Dendritic cell treated with granulocyte-macrophage colony-stimulating factor and Interleukin-4, amounts not matched to agents 40 ng/mL and 50 ng/mL, for 4 days (primary cell): ENCODE measurements at regions not wholly inside any gene's neighbourhood (a gene's known extent, or its start where the extent isn't known, plus 50 kb on each side); places are given as distances from the start of the nearest gene placed in this dataset.

Source experiments
- H3K27ac Mint-ChIP-seq: one replicate; pipeline ENCODE4 v1.8.0; 2022; ENCODE audit warnings: mild to moderate bottlenecking, mixed read lengths
- H3K27me3 Mint-ChIP-seq: one replicate; pipeline ENCODE4 v1.8.0; 2022; ENCODE audit warnings: mild to moderate bottlenecking, mixed read lengths
- H3K36me3 Mint-ChIP-seq: one replicate; pipeline ENCODE4 v1.8.0; 2022; ENCODE audit warnings: low read depth, mixed read lengths
- H3K4me1 Mint-ChIP-seq: one replicate; pipeline ENCODE4 v1.8.0; 2022; ENCODE audit warnings: low read depth, mixed read lengths
- H3K4me3 Mint-ChIP-seq: one replicate; pipeline ENCODE4 v1.8.0; 2022; ENCODE audit warnings: mild to moderate bottlenecking, moderate library complexity, mixed read lengths
- H3K9me3 Mint-ChIP-seq: one replicate; pipeline ENCODE4 v1.8.0; 2022; ENCODE audit warnings: mixed read lengths
- intact Hi-C: fragments of 100-400 bp; cut with micrococcal nuclease; formaldehyde crosslinking; loops from one replicate; pipeline ENCODE4 v1.15.0; 2022

GRCh38 chr1:195606483-195606882 is 1001.8 kb downstream of the KCNT2 start:
- Mint-ChIP-seq H3K9me3 (peaks cover 44% of the 10 kb centered on the region), H3K4me3 (no peak overlapping the region), H3K4me1 (no peaks in the 10 kb centered on the region), H3K36me3 (no peaks in the 10 kb centered on the region), H3K27me3 (no peaks in the 10 kb centered on the region), H3K27ac (no peak overlapping the region)
- intact Hi-C loops = no loop called here

GRCh38 chr1:195604287-195604686 is 1004.0 kb downstream of the KCNT2 start:
- Mint-ChIP-seq H3K4me1 (no peaks in the 10 kb centered on the region), H3K27ac (no peak overlapping the region), H3K36me3 (no peaks in the 10 kb centered on the region), H3K9me3 (peaks cover 60% of the 10 kb centered on the region), H3K27me3 (no peaks in the 10 kb centered on the region), H3K4me3 (no peak overlapping the region)
- intact Hi-C loops = no loop called here

- Mint-ChIP-seq H3K27me3 (no peaks in the 10 kb centered on the region), H3K9me3 (peaks cover 28% of the 10 kb centered on the region), H3K36me3 (no peaks in the 10 kb centered on the region), H3K4me3 (no peak overlapping the region), H3K27ac (no peak overlapping the region), H3K4me1 (no peaks in the 10 kb centered on the region)
- intact Hi-C loops = no loop called here
Measured at GRCh38 chr1:195597891-195598290, 1010.3 kb downstream of the KCNT2 start.

GRCh38 chr1:195594773-195595172 is 1013.5 kb downstream of the KCNT2 start:
- Mint-ChIP-seq H3K9me3 (peaks cover 18% of the 10 kb centered on the region), H3K4me1 (no peaks in the 10 kb centered on the region), H3K4me3 (no peak overlapping the region), H3K36me3 (no peaks in the 10 kb centered on the region), H3K27ac (no peak overlapping the region), H3K27me3 (no peaks in the 10 kb centered on the region)
- intact Hi-C loops = no loop called here

GRCh38 chr1:195594322-195594721 is 1013.9 kb downstream of the KCNT2 start:
- Mint-ChIP-seq H3K4me3 (no peak overlapping the region), H3K27ac (no peak overlapping the region), H3K9me3 (peaks cover 17% of the 10 kb centered on the region), H3K36me3 (no peaks in the 10 kb centered on the region), H3K4me1 (no peaks in the 10 kb centered on the region), H3K27me3 (no peaks in the 10 kb centered on the region)
- intact Hi-C loops = no loop called here

GRCh38 chr1:195591917-195592672 is 1016.1 kb downstream of the KCNT2 start:
- intact Hi-C loops = no loop called here
- no peaks in the 10 kb centered on the region for H3K27me3 Mint-ChIP-seq

GRCh38 chr1:195590649-195591048 is 1017.6 kb downstream of the KCNT2 start:
- Mint-ChIP-seq H3K36me3 (no peaks in the 10 kb centered on the region), H3K27ac (no peak overlapping the region), H3K27me3 (no peaks in the 10 kb centered on the region), H3K9me3 (peaks cover 45% of the 10 kb centered on the region), H3K4me3 (no peak overlapping the region), H3K4me1 (no peaks in the 10 kb centered on the region)
- intact Hi-C loops = no loop called here

More at GRCh38 chr1:195591917-195592672, 1016.1 kb downstream of the KCNT2 start:
- H3K4me1 Mint-ChIP-seq = no peaks in the 10 kb centered on the region
- no peak overlapping the region for H3K27ac Mint-ChIP-seq
- H3K9me3 Mint-ChIP-seq = peaks cover 35% of the 10 kb centered on the region
- no peak overlapping the region for H3K4me3 Mint-ChIP-seq
- no peaks in the 10 kb centered on the region for H3K36me3 Mint-ChIP-seq

GRCh38 chr1:195584870-195585624 is 1023.2 kb downstream of the KCNT2 start:
- intact Hi-C loops = no loop called here
- H3K4me3 Mint-ChIP-seq = no peak overlapping the region
- no peaks in the 10 kb centered on the region for H3K4me1 Mint-ChIP-seq
- H3K9me3 Mint-ChIP-seq = peaks cover 44% of the 10 kb centered on the region
- H3K27ac Mint-ChIP-seq = no peak overlapping the region
- no peaks in the 10 kb centered on the region for H3K27me3 Mint-ChIP-seq
- H3K36me3 Mint-ChIP-seq = no peaks in the 10 kb centered on the region

- Mint-ChIP-seq H3K4me3 (no peak overlapping the region), H3K4me1 (no peaks in the 10 kb centered on the region), H3K36me3 (no peaks in the 10 kb centered on the region), H3K27me3 (no peaks in the 10 kb centered on the region), H3K9me3 (peaks cover 12% of the 10 kb centered on the region), H3K27ac (no peak overlapping the region)
- intact Hi-C loops = no loop called here
Measured at GRCh38 chr1:195580988-195581387, 1027.3 kb downstream of the KCNT2 start.

- intact Hi-C loops = no loop called here
- no peaks in the 10 kb centered on the region for H3K4me1 Mint-ChIP-seq
- H3K36me3 Mint-ChIP-seq = no peaks in the 10 kb centered on the region
- no peak overlapping the region for H3K27ac Mint-ChIP-seq
- H3K9me3 Mint-ChIP-seq = no peaks in the 10 kb centered on the region
- H3K4me3 Mint-ChIP-seq = no peak overlapping the region
- no peaks in the 10 kb centered on the region for H3K27me3 Mint-ChIP-seq
Measured at GRCh38 chr1:195577748-195578147, 1030.5 kb downstream of the KCNT2 start.

GRCh38 chr1:195576641-195577040 is 1031.6 kb downstream of the KCNT2 start:
- H3K27me3 Mint-ChIP-seq = no peaks in the 10 kb centered on the region
- no peak overlapping the region for H3K27ac Mint-ChIP-seq
- no peak overlapping the region for H3K4me3 Mint-ChIP-seq
- H3K9me3 Mint-ChIP-seq = no peaks in the 10 kb centered on the region
- H3K36me3 Mint-ChIP-seq = no peaks in the 10 kb centered on the region
- intact Hi-C loops = no loop called here
- H3K4me1 Mint-ChIP-seq = no peaks in the 10 kb centered on the region

GRCh38 chr1:195574511-195574910 is 1033.7 kb downstream of the KCNT2 start:
- H3K4me3 Mint-ChIP-seq = no peak overlapping the region
- intact Hi-C loops = no loop called here
- H3K9me3 Mint-ChIP-seq = peaks cover 2% of the 10 kb centered on the region
- H3K27me3 Mint-ChIP-seq = no peaks in the 10 kb centered on the region
- no peak overlapping the region for H3K27ac Mint-ChIP-seq
- H3K4me1 Mint-ChIP-seq = no peaks in the 10 kb centered on the region
- H3K36me3 Mint-ChIP-seq = no peaks in the 10 kb centered on the region

- Mint-ChIP-seq H3K9me3 (peaks cover 9% of the 10 kb centered on the region), H3K4me1 (no peaks in the 10 kb centered on the region), H3K27ac (no peak overlapping the region), H3K27me3 (no peaks in the 10 kb centered on the region), H3K36me3 (no peaks in the 10 kb centered on the region), H3K4me3 (no peak overlapping the region)
- intact Hi-C loops = no loop called here
Measured at GRCh38 chr1:195569934-195570333, 1038.3 kb downstream of the KCNT2 start.

GRCh38 chr1:195568389-195568788 is 1039.9 kb downstream of the KCNT2 start:
- H3K27me3 Mint-ChIP-seq = no peaks in the 10 kb centered on the region
- peaks cover 9% of the 10 kb centered on the region for H3K9me3 Mint-ChIP-seq
- intact Hi-C loops = no loop called here
- H3K36me3 Mint-ChIP-seq = no peaks in the 10 kb centered on the region
- H3K4me1 Mint-ChIP-seq = no peaks in the 10 kb centered on the region
- no peak overlapping the region for H3K4me3 Mint-ChIP-seq
- H3K27ac Mint-ChIP-seq = no peak overlapping the region
